GM19463 (cell line): ENCODE measurements at regions not wholly inside any gene's neighbourhood (a gene's known extent, or its start where the extent isn't known, plus 50 kb on each side); places are given as distances from the start of the nearest gene placed in this dataset.

Source experiments
- ATAC-seq: cut with Tn5 transposase; IDR thresholded peaks from one replicate; pipeline ENCODE4 v1.9.1; 2021; ENCODE audit warnings: mild to moderate bottlenecking, moderate library complexity; ENCODE audit not compliant: unreplicated experiment

- ATAC-seq = no peak
Observed at GRCh38 chr7:41148521-41148951, 554.4 kb downstream of the INHBA start.

- ATAC-seq = no peak
Observed at GRCh38 chr7:41147606-41148485, 555.0 kb downstream of the INHBA start.

- no peak for ATAC-seq
Observed at GRCh38 chr7:41146429-41146828, 556.5 kb downstream of the INHBA start.

- no peak for ATAC-seq
Observed at GRCh38 chr7:41145656-41146055, 557.2 kb downstream of the INHBA start.

DNA sequence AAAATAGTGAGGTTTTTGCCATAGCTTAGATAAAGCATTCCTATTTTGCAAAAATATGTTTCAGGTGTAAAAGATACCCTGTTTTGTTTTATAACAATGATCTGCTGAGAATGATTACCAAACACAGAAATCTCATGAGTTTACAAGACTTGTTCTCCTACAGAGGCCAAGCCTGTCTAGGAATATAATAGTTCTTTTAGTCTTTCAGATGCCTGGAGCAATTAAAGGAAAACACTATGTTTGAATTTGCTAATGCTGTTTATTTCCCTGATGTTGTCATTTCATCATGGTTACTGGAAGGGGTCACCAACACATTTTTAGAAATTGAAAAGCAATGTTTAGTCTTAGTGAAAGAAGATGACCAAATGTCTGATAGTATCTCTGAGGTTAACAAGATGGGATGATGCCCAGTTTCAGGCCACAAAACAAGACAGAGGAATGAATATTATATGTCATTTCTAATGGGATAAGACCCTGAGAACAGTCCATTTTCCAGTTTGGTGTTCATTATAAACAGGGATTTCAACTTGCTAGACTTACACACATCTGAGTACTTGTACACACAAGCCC lies 559.9 kb downstream of the INHBA start:
- no peak for ATAC-seq

GRCh38 chr7:41139789-41140188 lies 563.1 kb downstream of the INHBA start:
- no peak for ATAC-seq

DNA sequence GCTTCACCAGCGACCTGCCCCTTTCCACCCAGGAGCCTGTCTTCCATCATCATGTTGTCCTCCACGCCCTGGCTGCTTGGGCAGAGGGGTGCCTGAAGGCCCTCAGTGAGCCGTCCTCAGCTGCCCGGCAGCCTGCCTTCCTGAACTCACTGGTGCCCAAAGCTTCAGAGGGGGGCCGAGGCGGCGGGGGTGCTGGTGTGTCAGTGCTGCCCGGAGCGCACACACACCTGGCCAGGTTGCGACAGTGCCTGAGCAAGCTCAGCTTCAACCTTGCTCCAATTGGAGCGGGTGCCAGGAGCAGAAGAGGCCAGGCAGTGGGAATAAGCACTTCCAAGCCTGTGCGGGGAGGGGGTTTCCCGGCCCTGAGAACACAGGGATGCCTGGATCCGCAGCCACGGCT lies 566.3 kb downstream of the INHBA start:
- ATAC-seq = no peak

DNA sequence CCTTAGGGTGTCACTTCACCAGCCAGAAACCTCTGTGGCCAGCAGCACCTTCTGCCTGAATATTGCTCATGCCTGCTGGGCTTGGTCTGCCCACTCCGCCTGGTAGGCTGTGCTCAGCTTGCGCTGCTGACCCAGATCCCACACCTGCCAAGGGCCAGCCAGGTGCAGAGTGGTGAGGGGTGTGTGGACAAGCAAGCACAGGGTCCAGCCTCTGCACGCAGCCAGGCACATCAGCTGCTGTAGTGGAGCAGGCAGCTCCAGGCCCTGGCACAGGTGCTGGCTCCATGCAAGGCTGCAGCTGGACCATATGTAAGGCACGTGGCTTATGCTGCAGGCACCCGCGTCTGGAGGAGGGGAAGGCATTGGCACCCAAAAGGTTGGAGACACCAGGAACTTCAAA lies 567.4 kb downstream of the INHBA start:
- no peak for ATAC-seq

- ATAC-seq = peak; percentile 91
Observed at GRCh38 chr7:41134300-41135255, 568.3 kb downstream of the INHBA start.

DNA sequence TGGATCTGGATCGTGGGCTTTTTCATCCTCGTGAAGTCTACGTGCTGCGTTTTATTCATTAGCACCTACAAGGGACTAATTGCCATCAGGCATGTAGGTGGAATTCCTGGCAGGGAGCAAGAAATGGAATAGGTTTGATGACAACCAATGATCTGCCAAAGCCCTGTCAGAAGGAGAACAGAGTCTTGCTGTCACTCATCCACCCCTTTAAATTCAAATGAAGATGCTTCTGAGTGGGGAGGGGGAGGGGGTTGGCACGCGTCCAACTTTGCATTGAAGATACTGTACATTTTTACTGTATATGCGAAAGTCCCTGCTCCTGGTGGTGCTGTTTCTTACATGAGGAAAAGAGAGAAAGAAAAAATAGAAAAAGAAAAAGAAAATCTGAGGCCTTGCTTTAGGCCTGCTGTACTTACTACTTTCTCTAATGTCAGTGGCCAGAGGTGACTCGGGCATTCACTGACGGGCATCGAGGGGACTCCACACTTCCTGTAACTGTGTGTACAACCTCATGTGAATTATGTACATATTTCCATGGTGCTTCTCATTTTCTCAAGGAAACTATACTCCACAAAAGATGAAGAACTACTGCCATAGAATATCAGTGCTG lies 569.1 kb downstream of the INHBA start:
- peak; percentile 31 for ATAC-seq

DNA sequence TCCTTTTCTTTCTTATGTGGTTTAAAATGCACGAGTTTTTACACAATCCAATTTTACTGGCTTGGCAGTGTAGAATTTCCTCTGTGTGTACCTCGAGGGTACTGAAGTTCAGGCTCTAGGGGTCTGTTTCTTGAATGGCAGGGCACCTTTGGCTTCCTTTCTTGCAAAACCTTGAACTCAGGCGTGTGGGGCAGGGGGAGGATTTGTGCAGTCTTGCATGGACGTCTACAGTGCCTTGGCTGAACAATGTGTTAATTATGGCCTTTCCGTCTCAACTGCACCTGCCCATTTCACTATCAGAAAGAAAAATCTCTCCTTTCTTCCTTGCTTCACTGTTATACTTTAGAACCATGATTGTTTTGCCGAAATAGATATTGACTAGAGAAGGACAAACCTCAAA lies 570.9 kb downstream of the INHBA start:
- ATAC-seq = no peak

DNA sequence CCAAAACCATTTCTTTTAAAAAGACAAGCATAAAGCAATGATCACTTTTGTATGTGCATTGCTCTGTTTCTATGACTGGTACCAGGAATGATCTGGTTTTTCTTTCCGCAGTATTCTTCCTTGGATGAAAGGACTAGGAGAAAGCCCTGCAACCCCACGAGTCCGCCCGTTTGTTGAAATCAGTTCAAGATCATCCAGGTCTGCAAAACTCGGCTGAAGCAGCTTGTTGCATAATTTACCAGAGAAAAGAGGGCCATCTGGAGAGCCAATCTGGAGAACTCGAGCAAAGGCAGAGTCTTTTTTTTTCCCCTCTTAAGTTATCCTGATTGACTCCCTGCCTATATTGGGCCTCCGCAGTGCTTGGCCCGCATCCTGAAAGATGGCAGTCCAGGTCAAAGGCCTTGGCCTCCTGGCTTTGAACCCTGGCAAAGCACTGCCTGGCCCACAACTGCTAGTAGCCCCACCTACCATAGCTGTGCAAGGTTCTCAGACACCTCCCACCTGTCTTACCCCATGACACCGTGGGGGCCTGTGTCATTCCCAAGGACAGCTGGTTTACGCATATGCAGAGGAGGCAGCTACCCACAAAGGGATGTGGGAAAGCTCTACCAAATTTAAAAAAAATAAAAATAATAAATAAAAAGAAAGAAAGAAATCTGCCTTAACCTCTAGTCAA lies 572.2 kb downstream of the INHBA start:
- no peak for ATAC-seq

- ATAC-seq = no peak
Observed at GRCh38 chr7:41130086-41130485, 572.8 kb downstream of the INHBA start.

DNA sequence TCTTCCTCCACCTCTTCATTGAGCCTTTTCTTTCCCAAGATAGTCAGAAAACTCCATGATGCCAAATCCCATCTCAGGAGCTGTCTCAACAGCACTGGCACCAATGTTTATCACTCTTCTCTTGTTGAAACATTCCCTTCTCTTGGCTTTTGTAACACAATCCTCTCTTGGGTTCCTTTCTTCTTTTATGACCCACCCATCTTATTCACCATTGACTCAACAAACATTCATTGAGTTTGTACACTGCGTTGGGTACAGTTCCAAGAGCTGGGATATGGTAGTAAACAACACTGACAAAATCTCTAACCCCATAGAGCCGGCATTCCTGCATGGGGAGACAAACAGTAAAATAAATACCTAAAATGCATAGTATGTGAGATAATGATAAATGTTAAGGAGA lies 577.5 kb downstream of the INHBA start:
- ATAC-seq = no peak

GRCh38 chr7:41122256-41122987 lies 580.5 kb downstream of the INHBA start:
- no peak for ATAC-seq

DNA sequence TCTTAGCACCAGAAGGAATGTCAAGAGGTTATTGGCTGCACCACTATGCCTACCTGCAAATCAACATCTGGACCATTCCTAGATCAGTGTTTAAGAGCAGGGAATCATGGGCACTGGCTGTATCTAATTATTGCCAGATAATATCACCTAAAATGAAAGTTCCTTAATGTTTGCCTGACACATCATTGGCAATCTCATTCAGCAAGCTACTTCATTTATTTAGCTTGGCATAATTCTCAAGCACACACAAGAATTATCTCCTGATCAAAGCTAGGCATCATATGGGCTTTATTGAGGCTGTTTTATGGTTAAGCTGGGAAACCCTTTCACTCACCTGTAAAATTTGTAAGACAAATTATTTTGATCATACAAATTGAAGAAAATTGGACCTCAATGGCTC lies 581.7 kb downstream of the INHBA start:
- no peak for ATAC-seq

GRCh38 chr7:41118486-41118885 lies 584.4 kb downstream of the INHBA start:
- ATAC-seq = no peak

DNA sequence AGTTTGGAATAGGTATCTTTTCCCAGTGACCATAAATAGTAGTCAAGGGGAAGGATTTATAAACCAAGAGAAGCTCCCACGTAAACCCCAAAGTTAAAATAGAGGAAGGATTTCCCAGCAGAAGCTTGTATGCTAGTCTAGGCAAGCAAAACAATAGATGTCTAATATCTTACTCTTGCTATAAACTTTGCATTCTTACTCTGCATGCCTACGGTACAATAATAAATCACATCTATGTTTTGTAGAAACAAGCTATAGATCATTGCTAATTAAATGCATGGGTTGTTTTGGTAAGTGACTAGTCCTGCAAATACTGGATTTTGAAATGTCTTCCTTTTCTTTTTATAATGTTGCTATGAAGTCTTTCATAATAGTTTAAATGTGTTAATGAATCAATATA lies 585.5 kb downstream of the INHBA start:
- ATAC-seq = no peak

DNA sequence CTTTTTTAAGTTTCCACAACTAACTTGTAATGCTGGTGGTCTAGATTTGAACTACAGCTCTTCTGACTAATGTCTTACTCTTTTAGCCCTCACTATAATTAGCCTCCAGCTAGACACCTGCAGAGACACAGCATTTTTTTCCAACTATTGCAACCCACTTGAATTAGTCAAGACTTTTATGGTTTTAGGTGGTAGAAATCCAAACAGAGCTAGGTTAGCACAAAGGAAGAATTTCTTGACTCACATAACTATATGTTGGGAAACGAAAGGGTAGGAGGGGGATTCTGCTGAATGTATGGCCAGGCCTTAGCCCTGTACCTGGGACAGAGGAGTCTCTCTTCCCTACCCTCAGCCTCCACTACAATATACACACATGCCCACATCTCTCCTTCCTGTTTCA lies 586.1 kb downstream of the INHBA start:
- no peak for ATAC-seq

DNA sequence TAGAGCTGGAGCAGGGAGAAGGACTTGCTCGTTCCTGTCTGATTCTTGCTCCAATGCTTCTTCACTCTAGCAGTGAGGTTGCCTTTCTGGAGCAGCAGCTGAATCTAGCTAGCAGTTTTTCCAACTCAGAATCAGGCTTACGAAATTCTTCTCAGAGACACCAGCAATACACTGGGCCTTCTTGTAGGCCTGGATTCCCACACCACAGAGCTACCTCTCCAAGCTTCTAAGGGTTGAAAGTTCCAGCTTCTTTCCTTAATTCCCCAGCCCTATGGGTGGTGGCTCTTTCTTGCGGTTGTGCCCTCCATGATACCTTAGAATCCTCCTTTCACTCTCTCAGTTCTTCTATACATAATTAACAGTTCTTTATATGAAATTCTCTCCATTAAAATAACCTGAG lies 586.6 kb downstream of the INHBA start:
- ATAC-seq = no peak
